GM21360 (cell line): ENCODE measurements at regions not wholly inside any gene's neighbourhood (a gene's known extent, or its start where the extent isn't known, plus 50 kb on each side); places are given as distances from the start of the nearest gene placed in this dataset.

Experiments used
- ATAC-seq: cut with Tn5 transposase; IDR thresholded peaks from one replicate; pipeline ENCODE4 v1.9.1; 2021; ENCODE audit warnings: mild to moderate bottlenecking, moderate library complexity; ENCODE audit not compliant: unreplicated experiment

GRCh38 chr16:82248677-82249076 is 78.7 kb upstream of the MPHOSPH6 start:
- no peak for ATAC-seq

- no peak for ATAC-seq
Measured at GRCh38 chr16:82248012-82248656, 78.1 kb upstream of the MPHOSPH6 start.

GRCh38 chr16:82242201-82242600 is 72.2 kb upstream of the MPHOSPH6 start:
- ATAC-seq: no peak

- ATAC-seq: no peak
Measured at GRCh38 chr16:82241469-82242052, 71.5 kb upstream of the MPHOSPH6 start.

- ATAC-seq: no peak
Measured at GRCh38 chr16:82240111-82240510, 70.1 kb upstream of the MPHOSPH6 start.

GRCh38 chr16:82236875-82237274 is 66.9 kb upstream of the MPHOSPH6 start:
- no peak for ATAC-seq

GRCh38 chr16:82236415-82236814 is 66.4 kb upstream of the MPHOSPH6 start:
- no peak for ATAC-seq

GRCh38 chr16:82232806-82233205 is 62.8 kb upstream of the MPHOSPH6 start:
- ATAC-seq: no peak

GRCh38 chr16:82231008-82231787 is 61.2 kb upstream of the MPHOSPH6 start:
- ATAC-seq: no peak

- no peak for ATAC-seq
Measured at GRCh38 chr16:82229800-82230619, 60.0 kb upstream of the MPHOSPH6 start.

GRCh38 chr16:82226327-82226726 is 56.3 kb upstream of the MPHOSPH6 start:
- no peak for ATAC-seq

GRCh38 chr16:82224821-82225220 is 54.8 kb upstream of the MPHOSPH6 start:
- no peak for ATAC-seq

- ATAC-seq: no peak
Measured at GRCh38 chr16:82220541-82220940, 50.5 kb upstream of the MPHOSPH6 start.
